Nephron (organoid): ENCODE measurements at regions not wholly inside any gene's neighbourhood (a gene's known extent, or its start where the extent isn't known, plus 50 kb on each side); places are given as distances from the start of the nearest gene placed in this dataset.
A peak's percentile ranks its signal among the peaks of the same experiment; 100 is the strongest.

Experiments
- H3K27ac Mint-ChIP-seq, 3 experiments: 2 replicates each; pipeline ENCODE4 v1.8.0; 2020; ENCODE audit warnings: mixed read lengths in 3 of 3, mild to moderate bottlenecking in 2 of 3, moderate library complexity in 1 of 3
- H3K27me3 Mint-ChIP-seq: 2 replicates; pipeline ENCODE4 v1.8.0; 2021; ENCODE audit warnings: low read depth, mild to moderate bottlenecking, moderate library complexity, mixed read lengths
- H3K36me3 Mint-ChIP-seq: 2 replicates; pipeline ENCODE4 v1.8.0; 2020; ENCODE audit warnings: low read depth, mixed read lengths
- H3K4me1 Mint-ChIP-seq: 2 replicates; pipeline ENCODE4 v1.8.0; 2020; ENCODE audit warnings: mixed read lengths
- H3K4me3 Mint-ChIP-seq, 3 experiments: 2 replicates each; pipeline ENCODE4 v1.8.0; 2020; ENCODE audit warnings: mild to moderate bottlenecking in 3 of 3, mixed read lengths in 3 of 3, moderate library complexity in 2 of 3
- H3K9me3 Mint-ChIP-seq: 2 replicates; pipeline ENCODE4 v1.8.0; 2020; ENCODE audit warnings: mixed read lengths
- CTCF ChIP-seq, 3 experiments: fragments of 200-600 bp; sonication (generic); IDR thresholded peaks; one replicate each; pipeline ENCODE4 v1.5.0; 2021; ENCODE audit warnings: antibody characterized with exemption in 3 of 3; ENCODE audit not compliant: unreplicated experiment in 3 of 3

GRCh38 chr4:20624793-20625374, 75.4 kb upstream of the PACRGL start:
- Mint-ChIP-seq H3K4me3 (no peak overlapping the region), H3K36me3 (peaks cover 11% of the 10 kb centered on the region), H3K4me1 (peaks cover 4% of the 10 kb centered on the region), H3K27me3 (no peaks in the 10 kb centered on the region), H3K9me3 (peaks cover 3% of the 10 kb centered on the region), H3K27ac (no peak overlapping the region)
- no peak for TF ChIP-seq CTCF (IDR thresholded peaks at IDR 0.05; ENCODE audit: unreplicated experiment in 3 of 3)

DNA sequence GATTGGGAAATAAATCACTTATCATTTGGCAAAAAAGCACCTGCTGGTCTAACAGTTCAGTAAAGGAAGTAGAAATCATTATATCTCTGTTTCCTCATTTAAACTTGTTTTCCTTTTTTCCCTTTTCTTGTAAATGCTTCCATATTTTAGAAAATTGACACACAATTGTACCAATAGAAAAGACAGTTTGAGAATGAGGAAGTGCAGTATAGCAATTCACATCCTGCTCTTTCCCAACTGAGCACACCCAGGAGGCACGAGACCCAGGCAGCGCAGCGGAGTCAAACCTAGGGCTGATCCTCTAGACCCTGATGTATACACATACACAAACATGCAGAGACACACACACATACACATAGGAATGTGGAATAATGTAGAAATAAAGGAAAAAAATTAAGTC, 74.8 kb upstream of the PACRGL start:
- Mint-ChIP-seq H3K9me3 (peaks cover 3% of the 10 kb centered on the region), H3K4me1 (peaks cover under 1% of the 10 kb centered on the region), H3K36me3 (peaks cover 11% of the 10 kb centered on the region), H3K27ac (no peak overlapping the region), H3K4me3 (no peak overlapping the region), H3K27me3 (no peaks in the 10 kb centered on the region)
- TF ChIP-seq CTCF (IDR thresholded peaks at IDR 0.05; ENCODE audit: unreplicated experiment in 3 of 3): no peak

DNA sequence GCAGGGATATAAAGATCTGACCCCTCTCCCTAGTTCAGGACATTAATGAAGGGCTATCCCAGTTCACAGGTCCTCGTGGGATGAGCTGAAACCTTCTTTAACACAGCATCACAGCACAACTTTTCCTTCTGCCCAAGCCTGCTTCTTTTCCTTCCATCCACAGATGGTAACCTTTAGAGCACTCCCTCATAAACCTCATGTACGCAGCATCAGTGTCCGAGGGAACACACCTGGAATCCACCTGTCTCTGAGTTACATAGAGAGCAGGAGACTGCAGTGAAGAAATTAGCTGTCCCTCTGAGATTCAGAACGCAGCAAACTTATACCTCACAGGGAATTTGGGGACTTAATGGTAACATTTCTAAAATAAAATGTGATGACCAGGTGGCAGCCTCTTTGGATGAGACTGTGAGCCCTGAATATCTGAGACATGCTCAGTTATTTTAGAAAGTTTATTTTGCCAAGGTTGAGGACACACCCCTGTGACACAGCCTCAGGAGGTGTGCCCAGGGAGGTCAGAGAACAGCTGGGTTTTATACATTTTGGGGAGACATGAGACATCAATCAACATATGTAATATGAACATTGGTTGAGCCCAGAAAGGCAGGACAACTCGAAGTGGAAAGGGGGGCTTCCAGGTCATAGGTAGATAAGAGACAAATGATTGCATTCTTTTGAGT, 73.8 kb upstream of the PACRGL start:
- no peak for TF ChIP-seq CTCF (IDR thresholded peaks at IDR 0.05; ENCODE audit: unreplicated experiment in 3 of 3)
- Mint-ChIP-seq H3K27me3 (no peaks in the 10 kb centered on the region), H3K9me3 (peaks cover 3% of the 10 kb centered on the region), H3K36me3 (peaks cover 8% of the 10 kb centered on the region), H3K4me1 (no peaks in the 10 kb centered on the region), H3K4me3 (no peak overlapping the region), H3K27ac (no peak overlapping the region)

- Mint-ChIP-seq H3K4me1 (no peaks in the 10 kb centered on the region), H3K27me3 (no peaks in the 10 kb centered on the region), H3K4me3 (no peak overlapping the region), H3K9me3 (peaks cover 3% of the 10 kb centered on the region), H3K27ac (no peak overlapping the region), H3K36me3 (peaks cover 4% of the 10 kb centered on the region)
- TF ChIP-seq CTCF (IDR thresholded peaks at IDR 0.05; ENCODE audit: unreplicated experiment in 3 of 3): no peak
Measured at GRCh38 chr4:20627866-20628265, 72.4 kb upstream of the PACRGL start.

GRCh38 chr4:20629186-20630106, 70.8 kb upstream of the PACRGL start:
- Mint-ChIP-seq H3K36me3 (peaks cover 4% of the 10 kb centered on the region), H3K4me1 (no peaks in the 10 kb centered on the region), H3K9me3 (peaks cover 11% of the 10 kb centered on the region), H3K27ac (peak overlapping the region in 2 of 3 experiments; percentile 50 to 64), H3K27me3 (no peaks in the 10 kb centered on the region), H3K4me3 (no peak overlapping the region)
- no peak for TF ChIP-seq CTCF (IDR thresholded peaks at IDR 0.05; ENCODE audit: unreplicated experiment in 3 of 3)
